DND-41 (cell line): ENCODE measurements at regions not wholly inside any gene's neighbourhood (a gene's known extent, or its start where the extent isn't known, plus 50 kb on each side); places are given as distances from the start of the nearest gene placed in this dataset.

ENCODE experiments used
- ATAC-seq: fragments of 200-7000 bp; cut with Tn5 transposase; 3 replicates; pipeline ENCODE4 v1.9.1; 2021; ENCODE audit warnings: low read depth; ENCODE audit not compliant: insufficient read depth
- DNase-seq: peaks from one replicate; pipeline ENCODE4 v3.0.0-alpha.2; 2020
- H2AFZ ChIP-seq: 2 replicates; pipeline ENCODE4 v1.6.0; 2012; ENCODE audit warnings: low read depth, low read length
- H3K27ac ChIP-seq: 2 replicates; pipeline ENCODE4 v1.5.1; 2012; ENCODE audit warnings: low read length, inconsistent platforms
- H3K27me3 ChIP-seq: fragments of 200-600 bp; sonication (generic); 2 replicates; pipeline ENCODE4 v1.6.0; 2012; ENCODE audit warnings: low read length, mild to moderate bottlenecking, inconsistent platforms; ENCODE audit not compliant: insufficient read depth, poor library complexity
- H3K36me3 ChIP-seq: 2 replicates; pipeline ENCODE4 v1.5.1; 2012; ENCODE audit warnings: low read length, inconsistent platforms; ENCODE audit not compliant: insufficient read depth
- H3K4me1 ChIP-seq: 2 replicates; pipeline ENCODE4 v1.5.1; 2012; ENCODE audit warnings: mild to moderate bottlenecking, low read length; ENCODE audit not compliant: insufficient read depth
- H3K4me2 ChIP-seq: 2 replicates; pipeline ENCODE4 v1.6.0; 2012; ENCODE audit warnings: mild to moderate bottlenecking, moderate library complexity, low read length, inconsistent platforms; ENCODE audit not compliant: insufficient read depth
- H3K4me3 ChIP-seq, 2 experiments: fragments of 200-600 bp in 1 of 2; shearing (Covaris generic) in 1 of 2; 2 replicates each; pipeline ENCODE4 v1.5.1; 2012 to 2016; ENCODE audit warnings: inconsistent platforms in 2 of 2, low read length in 2 of 2, mild to moderate bottlenecking in 2 of 2, low read depth in 1 of 2, moderate library complexity in 1 of 2
- H3K79me2 ChIP-seq: 2 replicates; pipeline ENCODE4 v1.6.0; 2012; ENCODE audit warnings: low read length, inconsistent platforms; ENCODE audit not compliant: insufficient read depth
- H3K9ac ChIP-seq: 2 replicates; pipeline ENCODE4 v1.6.0; 2012; ENCODE audit warnings: low read depth, mild to moderate bottlenecking, inconsistent platforms, low read length, moderate library complexity
- H3K9me3 ChIP-seq: 2 replicates; pipeline ENCODE4 v1.5.1; 2012; ENCODE audit warnings: low read length, moderate library complexity, mild to moderate bottlenecking, inconsistent platforms; ENCODE audit not compliant: insufficient read depth, severe bottlenecking
- H4K20me1 ChIP-seq: 2 replicates; pipeline ENCODE4 v1.6.0; 2012; ENCODE audit warnings: low read length; ENCODE audit not compliant: insufficient read depth
- CTCF ChIP-seq: IDR thresholded peaks from 2 replicates; pipeline ENCODE4 v1.5.1; 2012; ENCODE audit warnings: borderline replicate concordance, low read length, moderate library complexity, mild to moderate bottlenecking; ENCODE audit not compliant: poor library complexity, severe bottlenecking; ENCODE audit errors: extremely low read depth
- EZH2 ChIP-seq: IDR thresholded peaks from 3 replicates; pipeline ENCODE4 v1.6.1; 2012; ENCODE audit warnings: borderline replicate concordance, low read depth, mild to moderate bottlenecking, moderate library complexity, low read length, inconsistent platforms; ENCODE audit not compliant: severe bottlenecking

- Histone ChIP-seq H3K79me2 (no peaks in the 10 kb centered on the region), H3K27ac (peak overlapping the region; percentile 57), H3K27me3 (no peaks in the 10 kb centered on the region), H3K4me1 (peaks cover 49% of the 10 kb centered on the region), H3K9ac (no peak overlapping the region), H4K20me1 (no peaks in the 10 kb centered on the region), H3K4me2 (no peak overlapping the region), H3K4me3 (no peak overlapping the region), H3K9me3 (no peaks in the 10 kb centered on the region), H3K36me3 (peaks cover 42% of the 10 kb centered on the region), H2AFZ (no peak overlapping the region)
- TF ChIP-seq CTCF = no peak
- no peak for TF ChIP-seq EZH2
- DNase-seq (no peak), ATAC-seq (no peak)
Observed at GRCh38 chr13:73718246-73718645, 416.0 kb downstream of the KLF12 start.

- peaks cover 48% of the 10 kb centered on the region for H3K36me3 ChIP-seq
- H3K4me1 ChIP-seq = peaks cover 49% of the 10 kb centered on the region
- no peaks in the 10 kb centered on the region for H4K20me1 ChIP-seq
- H3K9me3 ChIP-seq = no peaks in the 10 kb centered on the region
- no peak overlapping the region for H3K4me3 ChIP-seq
- no peaks in the 10 kb centered on the region for H3K79me2 ChIP-seq
- peak overlapping the region; percentile 53 for H3K4me2 ChIP-seq
- TF ChIP-seq EZH2 = no peak
- DNase-seq (peak; percentile 32), ATAC-seq (peak; percentile 60)
- H3K27ac ChIP-seq = peak overlapping the region; percentile 34
- H2AFZ ChIP-seq = no peak overlapping the region
- H3K9ac ChIP-seq = no peak overlapping the region
- H3K27me3 ChIP-seq = no peaks in the 10 kb centered on the region
Observed at GRCh38 chr13:73717632-73718031, 416.6 kb downstream of the KLF12 start.

- H3K4me2 ChIP-seq = peak overlapping the region; percentile 53
Observed at GRCh38 chr13:73715911-73716510, 418.2 kb downstream of the KLF12 start.

More at GRCh38 chr13:73715911-73716510, 418.2 kb downstream of the KLF12 start:
- Histone ChIP-seq H3K36me3 (peaks cover 64% of the 10 kb centered on the region), H3K4me3 (no peak overlapping the region), H3K9me3 (no peaks in the 10 kb centered on the region), H3K27ac (peak overlapping the region; percentile 76), H4K20me1 (no peaks in the 10 kb centered on the region), H2AFZ (no peak overlapping the region), H3K4me1 (peaks cover 49% of the 10 kb centered on the region), H3K79me2 (no peaks in the 10 kb centered on the region), H3K27me3 (no peaks in the 10 kb centered on the region), H3K9ac (peak overlapping the region; percentile 12)
- TF ChIP-seq EZH2 (no peak), CTCF (no peak)
- peak; percentile 42 for ATAC-seq
- DNase-seq = no peak
